Liver (tissue), 3 donors: ENCODE measurements at regions not wholly inside any gene's neighbourhood (a gene's known extent, or its start where the extent isn't known, plus 50 kb on each side); places are given as distances from the start of the nearest gene placed in this dataset.

Experiments
- RAD21 ChIP-seq, 2 donors: IDR thresholded peaks; 2 replicates each; pipeline ENCODE4 v1.6.1; 2016; ENCODE audit warnings: antibody characterized with exemption in 2 of 2, mild to moderate bottlenecking in 2 of 2
- SP1 ChIP-seq: IDR thresholded peaks from 2 replicates; pipeline ENCODE4 v1.6.1; 2018; ENCODE audit warnings: antibody characterized with exemption, mild to moderate bottlenecking
- TAF1 ChIP-seq: conservative IDR thresholded peaks from 2 replicates; pipeline ENCODE4 v1.6.1; 2016; ENCODE audit warnings: antibody characterized with exemption, mild to moderate bottlenecking
- TF ChIP-seq, protein P1 (sequence below): fragments of 150-350 bp; IDR thresholded peaks from 2 replicates; pipeline ENCODE4 v1.5.1; 2017; ENCODE audit warnings: improper control_type of control experiment, low read depth, low read length; ENCODE audit not compliant: missing input control
- TF ChIP-seq, protein P2 (sequence below): IDR thresholded peaks from 2 replicates; pipeline ENCODE4 v1.6.1; 2016; ENCODE audit warnings: antibody characterized with exemption
- donor health status: healthy.
- donor health status: healthy.

DNA sequence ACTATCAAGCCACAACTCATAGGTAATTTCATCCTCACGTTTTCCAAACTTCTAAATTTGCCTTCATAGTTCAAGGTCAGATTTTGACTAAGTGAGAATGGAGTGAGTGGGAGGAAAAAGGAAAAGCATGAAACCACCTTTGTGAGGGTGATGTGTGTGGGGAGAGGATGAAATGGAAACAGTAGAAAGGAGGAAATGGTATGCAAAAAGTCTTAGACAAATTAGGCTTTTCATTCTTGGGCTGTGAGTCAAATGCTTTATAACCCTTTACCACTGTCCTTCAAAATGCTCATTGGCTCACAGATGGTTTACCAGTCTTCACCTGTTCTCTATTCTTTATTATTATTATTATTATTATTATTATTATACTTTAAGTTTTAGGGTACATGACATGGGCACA lies 127.2 kb downstream of the RAP2A start:
- TF ChIP-seq, protein P1, sequence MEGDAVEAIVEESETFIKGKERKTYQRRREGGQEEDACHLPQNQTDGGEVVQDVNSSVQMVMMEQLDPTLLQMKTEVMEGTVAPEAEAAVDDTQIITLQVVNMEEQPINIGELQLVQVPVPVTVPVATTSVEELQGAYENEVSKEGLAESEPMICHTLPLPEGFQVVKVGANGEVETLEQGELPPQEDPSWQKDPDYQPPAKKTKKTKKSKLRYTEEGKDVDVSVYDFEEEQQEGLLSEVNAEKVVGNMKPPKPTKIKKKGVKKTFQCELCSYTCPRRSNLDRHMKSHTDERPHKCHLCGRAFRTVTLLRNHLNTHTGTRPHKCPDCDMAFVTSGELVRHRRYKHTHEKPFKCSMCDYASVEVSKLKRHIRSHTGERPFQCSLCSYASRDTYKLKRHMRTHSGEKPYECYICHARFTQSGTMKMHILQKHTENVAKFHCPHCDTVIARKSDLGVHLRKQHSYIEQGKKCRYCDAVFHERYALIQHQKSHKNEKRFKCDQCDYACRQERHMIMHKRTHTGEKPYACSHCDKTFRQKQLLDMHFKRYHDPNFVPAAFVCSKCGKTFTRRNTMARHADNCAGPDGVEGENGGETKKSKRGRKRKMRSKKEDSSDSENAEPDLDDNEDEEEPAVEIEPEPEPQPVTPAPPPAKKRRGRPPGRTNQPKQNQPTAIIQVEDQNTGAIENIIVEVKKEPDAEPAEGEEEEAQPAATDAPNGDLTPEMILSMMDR = no peak
- TF ChIP-seq SP1 (no peak), RAD21 (IDR thresholded peaks at IDR 0.05) (no peak), TAF1 (no peak)
- TF ChIP-seq, protein P2, sequence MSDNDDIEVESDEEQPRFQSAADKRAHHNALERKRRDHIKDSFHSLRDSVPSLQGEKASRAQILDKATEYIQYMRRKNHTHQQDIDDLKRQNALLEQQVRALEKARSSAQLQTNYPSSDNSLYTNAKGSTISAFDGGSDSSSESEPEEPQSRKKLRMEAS = no peak
